NT2/D1 (cell line): ENCODE measurements at regions not wholly inside any gene's neighbourhood (a gene's known extent, or its start where the extent isn't known, plus 50 kb on each side); places are given as distances from the start of the nearest gene placed in this dataset.

Source experiments
- SUZ12 ChIP-seq: IDR thresholded peaks from 2 replicates; pipeline ENCODE4 v1.6.1; 2011; ENCODE audit not compliant: insufficient read length, insufficient read depth; ENCODE audit errors: extremely low read depth
- YY1 ChIP-seq: IDR thresholded peaks from 2 replicates; pipeline ENCODE4 v1.6.1; 2011; ENCODE audit not compliant: insufficient read length, insufficient read depth
- ZNF274 ChIP-seq: IDR thresholded peaks from 2 replicates; pipeline ENCODE4 v1.6.1; 2011; ENCODE audit warnings: mild to moderate bottlenecking, low read depth, low read length

DNA sequence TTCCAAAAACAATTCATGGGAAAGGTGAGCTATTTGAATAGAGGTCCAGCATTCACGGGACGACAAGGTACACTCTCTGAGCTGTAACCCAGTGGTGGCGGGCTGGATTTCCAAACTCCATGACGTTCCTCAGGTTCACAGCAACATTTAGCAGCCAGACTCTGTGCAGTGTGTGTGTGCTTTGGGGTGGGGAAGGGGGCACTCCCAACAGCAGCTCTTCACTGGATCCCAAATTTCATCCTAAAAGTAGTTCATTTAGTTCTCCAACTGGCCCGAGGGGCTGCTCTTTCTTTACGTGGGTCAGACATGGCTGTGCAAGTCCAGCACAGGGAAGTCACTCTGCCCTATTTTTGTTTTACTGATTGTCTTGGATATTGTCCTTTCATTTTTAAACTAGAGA lies 98.0 kb upstream of the IRX2 start:
- TF ChIP-seq ZNF274 (no peak), SUZ12 (no peak), YY1 (no peak)
